ENCODE measurements at regions not wholly inside any gene's neighbourhood (a gene's known extent, or its start where the extent isn't known, plus 50 kb on each side); places are given as distances from the start of the nearest gene placed in this dataset.

DNA sequence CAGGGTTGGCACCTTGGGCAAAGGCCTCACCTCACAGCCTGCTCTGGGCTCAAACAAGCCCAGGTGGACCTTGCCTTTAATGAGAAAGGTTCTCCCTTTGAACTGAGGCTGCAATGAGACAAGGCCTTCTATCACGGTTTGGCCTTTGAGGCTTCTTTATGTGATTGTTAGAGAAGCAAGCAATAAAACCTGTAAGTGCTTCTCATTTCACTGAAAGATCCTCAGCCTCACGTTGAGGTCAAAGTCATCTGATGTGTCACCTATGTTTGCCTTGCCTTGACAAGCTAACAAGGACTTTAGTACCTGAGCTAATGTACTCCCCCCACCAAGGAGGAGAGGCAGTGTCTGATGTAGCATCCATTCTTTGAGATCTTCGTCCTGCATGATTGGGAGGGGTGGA lies 155.9 kb upstream of the RBM19 start:
- ChIA-PET POLR2A (no interaction called here), CTCF (no interaction called here)
- no peaks in the 10 kb centered on the region for H3K36me3 ChIP-seq (replicated peaks in 1 of 2; ENCODE audit: control extremely low read depth in 1 of 2, control insufficient read depth in 1 of 2, extremely low read depth in 1 of 2, insufficient read depth in 2 of 2, low read length in 1 of 2)
- peaks cover 0 to 3% (median 0%) of the 10 kb centered on the region in 3 donors for H3K9me3 ChIP-seq (ENCODE audit: control extremely low read depth in 1 of 3, control insufficient read depth in 2 of 3, insufficient read depth in 1 of 3, low read length in 2 of 3)
- no peak overlapping the region for H3K4me3 ChIP-seq (ENCODE audit: control extremely low read depth in 1 of 5, extremely low read depth in 1 of 5, insufficient read depth in 1 of 5, low read depth in 2 of 5, low read length in 4 of 5)
- no peaks in the 10 kb centered on the region for H3K4me1 ChIP-seq (ENCODE audit: control insufficient read depth in 2 of 2, insufficient read depth in 2 of 2, low read length in 2 of 2)
- TF ChIP-seq, protein P1, sequence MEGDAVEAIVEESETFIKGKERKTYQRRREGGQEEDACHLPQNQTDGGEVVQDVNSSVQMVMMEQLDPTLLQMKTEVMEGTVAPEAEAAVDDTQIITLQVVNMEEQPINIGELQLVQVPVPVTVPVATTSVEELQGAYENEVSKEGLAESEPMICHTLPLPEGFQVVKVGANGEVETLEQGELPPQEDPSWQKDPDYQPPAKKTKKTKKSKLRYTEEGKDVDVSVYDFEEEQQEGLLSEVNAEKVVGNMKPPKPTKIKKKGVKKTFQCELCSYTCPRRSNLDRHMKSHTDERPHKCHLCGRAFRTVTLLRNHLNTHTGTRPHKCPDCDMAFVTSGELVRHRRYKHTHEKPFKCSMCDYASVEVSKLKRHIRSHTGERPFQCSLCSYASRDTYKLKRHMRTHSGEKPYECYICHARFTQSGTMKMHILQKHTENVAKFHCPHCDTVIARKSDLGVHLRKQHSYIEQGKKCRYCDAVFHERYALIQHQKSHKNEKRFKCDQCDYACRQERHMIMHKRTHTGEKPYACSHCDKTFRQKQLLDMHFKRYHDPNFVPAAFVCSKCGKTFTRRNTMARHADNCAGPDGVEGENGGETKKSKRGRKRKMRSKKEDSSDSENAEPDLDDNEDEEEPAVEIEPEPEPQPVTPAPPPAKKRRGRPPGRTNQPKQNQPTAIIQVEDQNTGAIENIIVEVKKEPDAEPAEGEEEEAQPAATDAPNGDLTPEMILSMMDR (IDR thresholded peaks at IDR 0.05), result no peak
- no peak for TF ChIP-seq EZH2 (IDR thresholded peaks at IDR 0.05; ENCODE audit: borderline replicate concordance, insufficient read depth, low read depth, low read length, poor library complexity, severe bottlenecking)
- no peak overlapping the region for H2AFZ ChIP-seq (ENCODE audit: insufficient read depth, low read depth, low read length, poor library complexity, severe bottlenecking)
- Mint-ChIP-seq H3K4me3 (no peak overlapping the region), H3K27ac (no peak overlapping the region), H3K27me3 (no peaks in the 10 kb centered on the region), H3K9me3 (ENCODE audit: insufficient read depth) (no peaks in the 10 kb centered on the region), H3K4me1 (no peaks in the 10 kb centered on the region)
- DNase-seq (no peak), ATAC-seq (ENCODE audit: low read depth) (no peak)
- intact Hi-C loops (cut with micrococcal nuclease), result no loop called here
- no peak overlapping the region for H3K4me2 ChIP-seq (replicated peaks; ENCODE audit: low read depth, low read length, poor library complexity, severe bottlenecking)
- H3K27me3 ChIP-seq (replicated peaks in 1 of 4; ENCODE audit: control extremely low read depth in 1 of 4, control insufficient read depth in 3 of 4, insufficient read depth in 4 of 4, low read length in 3 of 4), result no peaks in the 10 kb centered on the region
- H3K79me2 ChIP-seq (ENCODE audit: control insufficient read depth, insufficient read depth, low read length), result no peaks in the 10 kb centered on the region
- H4K20me1 ChIP-seq (ENCODE audit: control insufficient read depth, insufficient read depth, low read length, poor library complexity, severe bottlenecking), result no peaks in the 10 kb centered on the region
- H3K9ac ChIP-seq (ENCODE audit: low read length), result no peak overlapping the region
- WGBS (ENCODE audit: insufficient coverage), result 100% methylated on average over 1 of the region's 3 CpGs
- H3K27ac ChIP-seq (ENCODE audit: low read length in 2 of 2), result no peak overlapping the region

DNA sequence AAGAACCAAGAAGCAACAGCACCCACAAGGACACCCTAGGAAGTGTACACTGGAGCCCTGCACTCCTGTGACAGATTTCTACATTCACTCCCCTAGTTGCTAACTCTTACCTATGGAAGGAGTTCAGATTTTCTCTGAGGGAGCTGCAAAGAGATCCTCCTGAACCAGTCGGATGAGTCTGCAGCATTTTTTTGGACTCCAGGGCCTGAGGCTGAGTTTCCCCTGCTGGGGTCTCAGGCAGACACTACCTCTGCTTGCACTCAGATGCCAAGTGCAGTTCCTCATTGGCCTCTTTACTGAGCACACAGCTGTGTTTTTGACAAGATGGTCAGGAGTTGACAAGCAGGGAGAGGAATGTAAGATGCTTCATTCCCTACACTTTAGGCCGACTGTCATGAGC lies 153.2 kb upstream of the RBM19 start:
- Histone ChIP-seq H3K9ac (ENCODE audit: low read length) (no peak overlapping the region), H3K4me2 (replicated peaks; ENCODE audit: low read depth, low read length, poor library complexity, severe bottlenecking) (no peak overlapping the region), H2AFZ (ENCODE audit: insufficient read depth, low read depth, low read length, poor library complexity, severe bottlenecking) (no peak overlapping the region), H3K36me3 (replicated peaks in 1 of 2; ENCODE audit: control extremely low read depth in 1 of 2, control insufficient read depth in 1 of 2, extremely low read depth in 1 of 2, insufficient read depth in 2 of 2, low read length in 1 of 2) (no peaks in the 10 kb centered on the region), H3K27me3 (replicated peaks in 1 of 4; ENCODE audit: control extremely low read depth in 1 of 4, control insufficient read depth in 3 of 4, insufficient read depth in 4 of 4, low read length in 3 of 4) (no peaks in the 10 kb centered on the region), H3K27ac (ENCODE audit: low read length in 2 of 2) (no peak overlapping the region), H3K9me3 (ENCODE audit: control extremely low read depth in 1 of 3, control insufficient read depth in 2 of 3, insufficient read depth in 1 of 3, low read length in 2 of 3) (peaks cover 1 to 6% (median 6%) of the 10 kb centered on the region in 3 donors), H3K4me1 (ENCODE audit: control insufficient read depth in 2 of 2, insufficient read depth in 2 of 2, low read length in 2 of 2) (no peaks in the 10 kb centered on the region), H3K79me2 (ENCODE audit: control insufficient read depth, insufficient read depth, low read length) (no peaks in the 10 kb centered on the region), H3K4me3 (ENCODE audit: control extremely low read depth in 1 of 5, extremely low read depth in 1 of 5, insufficient read depth in 1 of 5, low read depth in 2 of 5, low read length in 4 of 5) (no peak overlapping the region), H4K20me1 (ENCODE audit: control insufficient read depth, insufficient read depth, low read length, poor library complexity, severe bottlenecking) (no peaks in the 10 kb centered on the region)
- CTCF ChIA-PET, result no interaction called here
- no peak overlapping the region for H3K27ac Mint-ChIP-seq
- 89% methylated on average over 1 of the region's 2 CpGs for WGBS (ENCODE audit: insufficient coverage)
- no peaks in the 10 kb centered on the region for H3K27me3 Mint-ChIP-seq
- no peaks in the 10 kb centered on the region for H3K4me1 Mint-ChIP-seq
- DNase-seq (no peak), ATAC-seq (ENCODE audit: low read depth) (no peak)
- POLR2A ChIA-PET, result no interaction called here
- intact Hi-C loops (cut with micrococcal nuclease), result no loop called here
- H3K9me3 Mint-ChIP-seq (ENCODE audit: insufficient read depth), result no peaks in the 10 kb centered on the region
- TF ChIP-seq, protein P1 (IDR thresholded peaks at IDR 0.05), result no peak
- TF ChIP-seq EZH2 (IDR thresholded peaks at IDR 0.05; ENCODE audit: borderline replicate concordance, insufficient read depth, low read depth, low read length, poor library complexity, severe bottlenecking), result no peak
- H3K4me3 Mint-ChIP-seq, result no peak overlapping the region

Measured in B cell (primary cell).